Vagina (tissue), 2 donors: ENCODE measurements at regions not wholly inside any gene's neighbourhood (a gene's known extent, or its start where the extent isn't known, plus 50 kb on each side); places are given as distances from the start of the nearest gene placed in this dataset.

Source experiments
- POLR2A ChIP-seq, 2 donors: fragments of 450-650 bp; IDR thresholded peaks; one replicate each; pipeline ENCODE4 v1.6.1; 2017; ENCODE audit warnings: antibody characterized with exemption in 2 of 2, mild to moderate bottlenecking in 2 of 2, moderate library complexity in 2 of 2
- POLR2AphosphoS5 ChIP-seq, 2 donors: sonication (generic); formaldehyde crosslinking; IDR thresholded peaks; one replicate each; pipeline ENCODE4 v1.9.0; 2017; ENCODE audit warnings: antibody characterized with exemption in 2 of 2, mild to moderate bottlenecking in 2 of 2, low read depth in 1 of 2; ENCODE audit not compliant: insufficient read depth in 1 of 2
- TF ChIP-seq, protein P1 (sequence below), 3 experiments: fragments of 450-650 bp in 2 of 3; fragments of 200-600 bp in 1 of 3; sonication (generic) in 1 of 3; IDR thresholded peaks; one replicate each; pipeline ENCODE4 v1.5.1; 2017 to 2019; ENCODE audit warnings: antibody characterized with exemption in 3 of 3, mild to moderate bottlenecking in 2 of 3, moderate library complexity in 2 of 3

DNA sequence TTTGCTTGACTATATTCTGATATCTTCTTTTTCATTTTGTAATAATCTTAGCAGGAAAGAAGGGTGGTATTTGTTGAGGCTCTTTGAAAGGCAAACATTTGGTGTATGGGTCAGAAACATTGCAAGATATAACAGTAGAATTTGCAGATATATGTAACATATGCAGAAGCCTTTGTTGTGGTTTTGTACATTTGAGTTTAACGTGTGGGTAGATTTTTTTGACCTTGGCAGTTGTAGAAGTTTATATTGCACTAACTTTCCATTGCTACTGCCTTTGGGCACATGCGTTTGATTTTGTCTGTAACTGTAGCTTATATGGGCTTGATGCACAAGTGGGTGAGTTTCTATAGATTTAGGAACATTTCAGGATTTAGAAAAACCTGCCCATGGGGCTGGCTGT lies 78.5 kb upstream of the SPRY2 start:
- TF ChIP-seq POLR2A (IDR thresholded peaks at IDR 0.05) (no peak), POLR2AphosphoS5 (IDR thresholded peaks at IDR 0.05; ENCODE audit: insufficient read depth in 1 of 2, low read depth in 1 of 2) (no peak)
- TF ChIP-seq, protein P1, sequence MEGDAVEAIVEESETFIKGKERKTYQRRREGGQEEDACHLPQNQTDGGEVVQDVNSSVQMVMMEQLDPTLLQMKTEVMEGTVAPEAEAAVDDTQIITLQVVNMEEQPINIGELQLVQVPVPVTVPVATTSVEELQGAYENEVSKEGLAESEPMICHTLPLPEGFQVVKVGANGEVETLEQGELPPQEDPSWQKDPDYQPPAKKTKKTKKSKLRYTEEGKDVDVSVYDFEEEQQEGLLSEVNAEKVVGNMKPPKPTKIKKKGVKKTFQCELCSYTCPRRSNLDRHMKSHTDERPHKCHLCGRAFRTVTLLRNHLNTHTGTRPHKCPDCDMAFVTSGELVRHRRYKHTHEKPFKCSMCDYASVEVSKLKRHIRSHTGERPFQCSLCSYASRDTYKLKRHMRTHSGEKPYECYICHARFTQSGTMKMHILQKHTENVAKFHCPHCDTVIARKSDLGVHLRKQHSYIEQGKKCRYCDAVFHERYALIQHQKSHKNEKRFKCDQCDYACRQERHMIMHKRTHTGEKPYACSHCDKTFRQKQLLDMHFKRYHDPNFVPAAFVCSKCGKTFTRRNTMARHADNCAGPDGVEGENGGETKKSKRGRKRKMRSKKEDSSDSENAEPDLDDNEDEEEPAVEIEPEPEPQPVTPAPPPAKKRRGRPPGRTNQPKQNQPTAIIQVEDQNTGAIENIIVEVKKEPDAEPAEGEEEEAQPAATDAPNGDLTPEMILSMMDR (IDR thresholded peaks at IDR 0.05) = no peak
